Motor neuron (in vitro differentiated cells): ENCODE measurements at regions not wholly inside any gene's neighbourhood (a gene's known extent, or its start where the extent isn't known, plus 50 kb on each side); places are given as distances from the start of the nearest gene placed in this dataset.
"Not testable (repeated sequence)": the region's sequence is repeated elsewhere in the genome, so short reads cannot be mapped to it uniquely, and the experiment has no call there.

Source experiments
- ATAC-seq, 8 experiments: fragments of 200-7000 bp; cut with Tn5 transposase; replicated peaks in 6 of 8; 2 replicates each; pipeline ENCODE4 v1.8.0; 2021; ENCODE audit warnings: mild to moderate bottlenecking in 8 of 8, moderate library complexity in 8 of 8
- H3K27ac ChIP-seq, 2 donors: fragments of 250-450 bp; sonication (Bioruptor Pico); 2 replicates each; pipeline ENCODE4 v1.9.0; 2021; ENCODE audit warnings: antibody characterized with exemption in 2 of 2, mild to moderate bottlenecking in 2 of 2, moderate library complexity in 1 of 2
- H3K4me1 ChIP-seq, 2 donors: fragments of 250-450 bp; sonication (Bioruptor Pico); replicated peaks in 1 of 2; 2 replicates each; pipeline ENCODE4 v1.6.1; 2021; ENCODE audit warnings: antibody characterized with exemption in 2 of 2, mild to moderate bottlenecking in 2 of 2, moderate library complexity in 1 of 2
- H3K4me3 ChIP-seq, 5 donors: fragments of 250-450 bp; sonication (Bioruptor Pico); 2 replicates each; pipeline ENCODE4 v1.9.0; 2021; ENCODE audit warnings: antibody characterized with exemption in 5 of 5, mild to moderate bottlenecking in 5 of 5, moderate library complexity in 4 of 5
- WGBS, 10 experiments: fragments of 450-650 bp; shearing (Covaris generic); methylation state at CpG; one replicate each; pipeline ENCODE4 v1.0.0; 2022; 5-methylcytosine and 5-hydroxymethylcytosine counted together
- in situ Hi-C, 9 experiments: fragments of 400-800 bp; cut with MboI; loops; one replicate each; pipeline ENCODE4 v1.15.0; 2021; ENCODE audit warnings: low sequenced_read_pairs in 9 of 9, low pct_unique_long_range_greater_than_20kb in 2 of 9; ENCODE audit not compliant: unreplicated experiment in 9 of 9

- no peak overlapping the region for H3K27ac ChIP-seq
- H3K4me1 ChIP-seq: peaks cover 0 to 8% of the 10 kb centered on the region in 2 donors
- 0 to 100% (median 80%) methylated on average over 1 to 3 of the region's 3 CpGs; no CpG with 5 or more reads in 1 of the 10 experiments for WGBS, 10 experiments
- peak in 2 of 8 experiments; percentile 31 to 46 for ATAC-seq
- in situ Hi-C loops: no loop called here
- H3K4me3 ChIP-seq: no peak overlapping the region
Observed at GRCh38 chr7:112995059-112995824, 91.4 kb downstream of the GPR85 start.

- in situ Hi-C loops: no loop called here
Observed at GRCh38 chr7:112994656-112995055, 92.0 kb downstream of the GPR85 start.

GRCh38 chr7:112990624-112991023 lies 96.0 kb downstream of the GPR85 start:
- ATAC-seq: no peak
- in situ Hi-C loops: no loop called here
- WGBS, 10 experiments: 0 to 83% (median 30%) methylated on average over 1 to 2 of the region's 2 CpGs; no CpG with 5 or more reads in 3 of the 10 experiments
- Histone ChIP-seq H3K27ac (no peak overlapping the region), H3K4me1 (no peaks in the 10 kb centered on the region), H3K4me3 (no peak overlapping the region)

More at GRCh38 chr7:112994656-112995055, 92.0 kb downstream of the GPR85 start:
- Histone ChIP-seq H3K4me1 (peaks cover 0 to 8% of the 10 kb centered on the region in 2 donors), H3K4me3 (no peak overlapping the region), H3K27ac (no peak overlapping the region)
- 24 to 100% (median 75%) methylated on average over 2 to 3 of the region's 3 CpGs; no CpG with 5 or more reads in 1 of the 10 experiments for WGBS, 10 experiments
- ATAC-seq: no peak

- no peak for ATAC-seq
- Histone ChIP-seq H3K4me1 (no peaks in the 10 kb centered on the region), H3K27ac (no peak overlapping the region), H3K4me3 (no peak overlapping the region)
- in situ Hi-C loops: no loop called here
Observed at GRCh38 chr7:112989531-112989930, 97.1 kb downstream of the GPR85 start.

- in situ Hi-C loops: no loop called here
- Histone ChIP-seq H3K4me1 (no peaks in the 10 kb centered on the region), H3K4me3 (no peak overlapping the region), H3K27ac (no peak overlapping the region)
- ATAC-seq: no peak
- WGBS, 10 experiments: 22 to 100% (median 67%) methylated on average over 1 of the region's 1 CpG; no CpG with 5 or more reads in 1 of the 10 experiments
Observed at GRCh38 chr7:112987171-112987570, 99.5 kb downstream of the GPR85 start.

GRCh38 chr7:112986256-112987031 lies 100.2 kb downstream of the GPR85 start:
- WGBS, 10 experiments: 0 to 67% (median 20%) methylated on average over 1 to 3 of the region's 3 CpGs; no CpG with 5 or more reads in 1 of the 10 experiments
- peak in 2 of 8 experiments; percentile 34 to 50 for ATAC-seq
- Histone ChIP-seq H3K27ac (no peak overlapping the region), H3K4me3 (no peak overlapping the region), H3K4me1 (no peaks in the 10 kb centered on the region)
- in situ Hi-C loops: no loop called here

- Histone ChIP-seq H3K4me1 (no peaks in the 10 kb centered on the region), H3K4me3 (no peak overlapping the region), H3K27ac (no peak overlapping the region)
- no peak for ATAC-seq
- 4 to 79% (median 40%) methylated on average over 1 to 8 of the region's 9 CpGs; no CpG with 5 or more reads in 1 of the 10 experiments for WGBS, 10 experiments
- in situ Hi-C loops: no loop called here
Observed at GRCh38 chr7:112985377-112985987, 101.1 kb downstream of the GPR85 start.

GRCh38 chr7:112982441-112983063 lies 104.1 kb downstream of the GPR85 start:
- H3K27ac ChIP-seq: no peak overlapping the region
- in situ Hi-C loops: no loop called here
- no peak for ATAC-seq

GRCh38 chr7:112981966-112982365 lies 104.7 kb downstream of the GPR85 start:
- no peak for ATAC-seq
- Histone ChIP-seq H3K4me1 (no peaks in the 10 kb centered on the region), H3K27ac (no peak overlapping the region), H3K4me3 (no peak overlapping the region)
- WGBS, 10 experiments: 11 to 100% (median 76%) methylated on average over 1 of the region's 1 CpG; no CpG with 5 or more reads in 2 of the 10 experiments
- in situ Hi-C loops: no loop called here

More at GRCh38 chr7:112982441-112983063, 104.1 kb downstream of the GPR85 start:
- 43 to 100% (median 80%) methylated on average over 1 of the region's 1 CpG; no CpG with 5 or more reads in 3 of the 10 experiments for WGBS, 10 experiments
- Histone ChIP-seq H3K4me1 (no peaks in the 10 kb centered on the region), H3K4me3 (no peak overlapping the region)

GRCh38 chr7:112979055-112979454 lies 107.6 kb downstream of the GPR85 start:
- not testable (repeated sequence) for H3K4me1 ChIP-seq

GRCh38 chr7:112977244-112977955 lies 109.2 kb downstream of the GPR85 start:
- no CpG with 5 or more reads among the region's 8 CpGs for WGBS, 10 experiments
- H3K27ac ChIP-seq, H3K4me1 ChIP-seq, ATAC-seq, H3K4me3 ChIP-seq, in situ Hi-C loops: not testable (repeated sequence)

More at GRCh38 chr7:112979055-112979454, 107.6 kb downstream of the GPR85 start:
- in situ Hi-C loops, H3K4me3 ChIP-seq, H3K27ac ChIP-seq: not testable (repeated sequence)
- peak in 5 of 8 experiments; percentile 47 to 99 (median 81) for ATAC-seq
- WGBS, 10 experiments: no CpG with 5 or more reads among the region's 3 CpGs

GRCh38 chr7:112970771-112971170 lies 115.9 kb downstream of the GPR85 start:
- peak in 1 of 8 experiments; percentile 45 for ATAC-seq
- H3K4me1 ChIP-seq: peaks cover 0 to 5% of the 10 kb centered on the region in 2 donors
- H3K4me3 ChIP-seq: no peak overlapping the region
- no peak overlapping the region for H3K27ac ChIP-seq
- in situ Hi-C loops: no loop called here
